Trophoblast cell (in vitro differentiated cells and primary cell): ENCODE measurements at regions not wholly inside any gene's neighbourhood (a gene's known extent, or its start where the extent isn't known, plus 50 kb on each side); places are given as distances from the start of the nearest gene placed in this dataset.

Experiments
- DNase-seq, 2 donors: peaks; one replicate each; pipeline ENCODE4 v3.0.0-alpha.2; 2016
- H2AFZ ChIP-seq: 2 replicates; pipeline ENCODE4 v1.6.1; 2013; ENCODE audit warnings: low read length, moderate library complexity, mild to moderate bottlenecking; ENCODE audit not compliant: insufficient read depth, poor library complexity
- H2AK5ac ChIP-seq: 2 replicates; pipeline ENCODE4 v1.6.1; 2013; ENCODE audit warnings: mild to moderate bottlenecking, low read length
- H2BK120ac ChIP-seq: 2 replicates; pipeline ENCODE4 v1.6.1; 2013; ENCODE audit warnings: low read length, mild to moderate bottlenecking, moderate library complexity; ENCODE audit not compliant: insufficient read depth, poor library complexity
- H2BK12ac ChIP-seq: 2 replicates; pipeline ENCODE4 v1.6.1; 2013; ENCODE audit warnings: mild to moderate bottlenecking, low read length, moderate library complexity
- H2BK5ac ChIP-seq: 2 replicates; pipeline ENCODE4 v1.6.1; 2013; ENCODE audit warnings: low read length, low read depth, moderate library complexity, mild to moderate bottlenecking; ENCODE audit not compliant: poor library complexity
- H3K14ac ChIP-seq: 2 replicates; pipeline ENCODE4 v1.6.1; 2013; ENCODE audit warnings: mild to moderate bottlenecking, low read length
- H3K18ac ChIP-seq: 2 replicates; pipeline ENCODE4 v1.6.1; 2013; ENCODE audit warnings: mild to moderate bottlenecking, low read length
- H3K23ac ChIP-seq: 2 replicates; pipeline ENCODE4 v1.6.1; 2013; ENCODE audit warnings: low read length
- H3K27ac ChIP-seq: 2 replicates; pipeline ENCODE4 v1.5.1; 2013; ENCODE audit warnings: low read depth, mild to moderate bottlenecking, inconsistent platforms, low read length, moderate library complexity
- H3K27me3 ChIP-seq: 2 replicates; pipeline ENCODE4 v1.6.1; 2013; ENCODE audit warnings: inconsistent platforms, mild to moderate bottlenecking, low read length, moderate library complexity; ENCODE audit not compliant: insufficient read depth
- H3K36me3 ChIP-seq, 2 experiments: 1 replicate in 1 of 2; 2 replicates in 1 of 2; pipeline ENCODE4 v1.6.1; 2013; ENCODE audit warnings: low read length in 2 of 2, mild to moderate bottlenecking in 2 of 2, moderate library complexity in 1 of 2; ENCODE audit not compliant: insufficient read depth in 2 of 2, control insufficient read depth in 1 of 2
- H3K4ac ChIP-seq: 2 replicates; pipeline ENCODE4 v1.6.1; 2013; ENCODE audit warnings: low read depth, mild to moderate bottlenecking, low read length, moderate library complexity
- H3K4me1 ChIP-seq, 2 experiments: 1 replicate in 1 of 2; 2 replicates in 1 of 2; pipeline ENCODE4 v1.6.1; 2013; ENCODE audit warnings: low read length in 2 of 2, mild to moderate bottlenecking in 2 of 2, moderate library complexity in 1 of 2; ENCODE audit not compliant: insufficient read depth in 2 of 2, control insufficient read depth in 1 of 2
- H3K4me2 ChIP-seq: 2 replicates; pipeline ENCODE4 v1.6.1; 2013; ENCODE audit warnings: inconsistent platforms, mild to moderate bottlenecking, low read length, moderate library complexity
- H3K4me3 ChIP-seq: 2 replicates; pipeline ENCODE4 v1.5.1; 2013; ENCODE audit warnings: mild to moderate bottlenecking, low read depth, low read length, inconsistent platforms
- H3K79me1 ChIP-seq: one replicate; pipeline ENCODE4 v1.6.1; 2013; ENCODE audit warnings: low read length
- H3K79me2 ChIP-seq: 2 replicates; pipeline ENCODE4 v1.6.1; 2013; ENCODE audit warnings: low read length, mild to moderate bottlenecking; ENCODE audit not compliant: control insufficient read depth, insufficient read depth, poor library complexity
- H3K9ac ChIP-seq: 2 replicates; pipeline ENCODE4 v1.6.1; 2013; ENCODE audit warnings: mild to moderate bottlenecking, low read length
- H3K9me3 ChIP-seq: 2 replicates; pipeline ENCODE4 v1.6.1; 2013; ENCODE audit warnings: low read depth, mild to moderate bottlenecking, control low read depth, inconsistent platforms, low read length; ENCODE audit not compliant: insufficient read depth
- H4K12ac ChIP-seq: 2 replicates; pipeline ENCODE4 v1.6.1; 2013; ENCODE audit warnings: low read depth, mild to moderate bottlenecking, low read length, moderate library complexity
- H4K8ac ChIP-seq: 2 replicates; pipeline ENCODE4 v1.6.1; 2013; ENCODE audit warnings: low read depth, mild to moderate bottlenecking, low read length, moderate library complexity
- H4K91ac ChIP-seq: one replicate; pipeline ENCODE4 v1.6.1; 2013; ENCODE audit warnings: low read depth, mild to moderate bottlenecking, low read length, moderate library complexity
- whole genome bisulfite sequencing: extraction: QIAGEN DNeasy Blood & Tissue Kit; methylation state at CpG from one replicate; pipeline ENCODE4 v1.1.7; 2013; ENCODE audit warnings: missing lambda C conversion rate; ENCODE audit not compliant: insufficient read length, insufficient coverage; ENCODE audit errors: extremely low coverage; 5-methylcytosine and 5-hydroxymethylcytosine counted together

- Histone ChIP-seq H2BK5ac (no peak overlapping the region), H4K8ac (no peak overlapping the region), H2AFZ (no peak overlapping the region), H3K27me3 (no peaks in the 10 kb centered on the region), H3K23ac (no peak overlapping the region), H2AK5ac (no peak overlapping the region), H4K91ac (no peak overlapping the region), H2BK12ac (no peak overlapping the region), H3K9me3 (peaks cover 3% of the 10 kb centered on the region), H3K36me3 (no peaks in the 10 kb centered on the region), H3K4me1 (peaks cover 5 to 7% of the 10 kb centered on the region in 2 experiments), H3K4me3 (no peak overlapping the region), H3K27ac (no peak overlapping the region), H2BK120ac (no peak overlapping the region), H3K79me2 (no peaks in the 10 kb centered on the region), H3K4me2 (no peak overlapping the region), H3K4ac (no peak overlapping the region), H3K9ac (no peak overlapping the region), H4K12ac (no peak overlapping the region), H3K18ac (no peak overlapping the region), H3K79me1 (no peaks in the 10 kb centered on the region), H3K14ac (no peak overlapping the region)
- WGBS: no CpG with 5 or more reads among the region's 10 CpGs
- no peak for DNase-seq
Measured at GRCh38 chr10:3402187-3402751, 229.7 kb upstream of the PITRM1 start.

- Histone ChIP-seq H3K18ac (no peak overlapping the region), H3K79me2 (no peaks in the 10 kb centered on the region), H3K9me3 (peaks cover 3% of the 10 kb centered on the region), H3K4me2 (no peak overlapping the region), H4K12ac (no peak overlapping the region), H3K79me1 (no peaks in the 10 kb centered on the region), H2AFZ (no peak overlapping the region), H3K14ac (no peak overlapping the region), H2BK5ac (no peak overlapping the region), H3K9ac (no peak overlapping the region), H3K4me3 (no peak overlapping the region), H3K27ac (no peak overlapping the region), H3K23ac (no peak overlapping the region), H4K8ac (no peak overlapping the region), H3K36me3 (no peaks in the 10 kb centered on the region), H3K27me3 (no peaks in the 10 kb centered on the region), H2AK5ac (no peak overlapping the region), H3K4ac (no peak overlapping the region), H3K4me1 (peaks cover 5 to 7% of the 10 kb centered on the region in 2 experiments), H4K91ac (no peak overlapping the region), H2BK120ac (no peak overlapping the region), H2BK12ac (no peak overlapping the region)
- WGBS: no CpG with 5 or more reads among the region's 6 CpGs
- DNase-seq: no peak
Measured at GRCh38 chr10:3401491-3401938, 228.9 kb upstream of the PITRM1 start.

GRCh38 chr10:3400348-3400747, 227.8 kb upstream of the PITRM1 start:
- Histone ChIP-seq H2AK5ac (no peak overlapping the region), H2BK120ac (no peak overlapping the region), H3K4me3 (no peak overlapping the region), H3K79me2 (no peaks in the 10 kb centered on the region), H3K4me1 (peaks cover 5 to 7% of the 10 kb centered on the region in 2 experiments), H3K27me3 (no peaks in the 10 kb centered on the region), H3K79me1 (no peaks in the 10 kb centered on the region), H3K23ac (no peak overlapping the region), H3K18ac (no peak overlapping the region), H3K4me2 (no peak overlapping the region), H3K14ac (no peak overlapping the region), H3K9me3 (peaks cover 3% of the 10 kb centered on the region), H2BK12ac (no peak overlapping the region), H3K4ac (no peak overlapping the region), H2AFZ (no peak overlapping the region), H4K12ac (no peak overlapping the region), H2BK5ac (no peak overlapping the region), H3K27ac (no peak overlapping the region), H4K8ac (no peak overlapping the region), H3K36me3 (no peaks in the 10 kb centered on the region), H4K91ac (no peak overlapping the region), H3K9ac (no peak overlapping the region)
- no CpG with 5 or more reads among the region's 5 CpGs for WGBS
- DNase-seq: no peak

GRCh38 chr10:3399756-3400155, 227.2 kb upstream of the PITRM1 start:
- Histone ChIP-seq H3K79me1 (no peaks in the 10 kb centered on the region), H3K4ac (no peak overlapping the region), H3K4me1 (peaks cover 5 to 7% of the 10 kb centered on the region in 2 experiments), H4K8ac (no peak overlapping the region), H3K18ac (no peak overlapping the region), H3K27ac (no peak overlapping the region), H3K23ac (no peak overlapping the region), H3K9me3 (peaks cover 3% of the 10 kb centered on the region), H2BK12ac (no peak overlapping the region), H3K4me3 (no peak overlapping the region), H2AFZ (no peak overlapping the region), H3K14ac (no peak overlapping the region), H2AK5ac (no peak overlapping the region), H2BK120ac (no peak overlapping the region), H3K36me3 (no peaks in the 10 kb centered on the region), H3K4me2 (no peak overlapping the region), H3K9ac (no peak overlapping the region), H4K91ac (no peak overlapping the region), H3K79me2 (no peaks in the 10 kb centered on the region), H3K27me3 (no peaks in the 10 kb centered on the region), H2BK5ac (no peak overlapping the region), H4K12ac (no peak overlapping the region)
- DNase-seq: peak; percentile 75 to 85
- no CpG with 5 or more reads among the region's 6 CpGs for WGBS
